GM04504 (cell line): ENCODE measurements at regions not wholly inside any gene's neighbourhood (a gene's known extent, or its start where the extent isn't known, plus 50 kb on each side); places are given as distances from the start of the nearest gene placed in this dataset.
"Not testable (repeated sequence)": the region's sequence is repeated elsewhere in the genome, so short reads cannot be mapped to it uniquely, and the experiment has no call there.

Source experiments
- DNase-seq: peaks from one replicate; pipeline ENCODE4 v3.0.0-alpha.2; 2012; ENCODE audit warnings: low read depth

- no peak for DNase-seq
Observed at GRCh38 chr1:81525085-81525484, 275.6 kb upstream of the ADGRL2 start.

- DNase-seq: no peak
Observed at GRCh38 chr1:81519987-81520386, 280.7 kb upstream of the ADGRL2 start.

GRCh38 chr1:81517987-81518386, 282.7 kb upstream of the ADGRL2 start:
- no peak for DNase-seq

- no peak for DNase-seq
Observed at GRCh38 chr1:81513796-81514354, 286.9 kb upstream of the ADGRL2 start.

GRCh38 chr1:81512252-81513003, 288.3 kb upstream of the ADGRL2 start:
- no peak for DNase-seq

GRCh38 chr1:81511281-81511680, 289.5 kb upstream of the ADGRL2 start:
- no peak for DNase-seq

GRCh38 chr1:81510701-81511100, 290.0 kb upstream of the ADGRL2 start:
- DNase-seq: no peak

GRCh38 chr1:81509594-81509993, 291.1 kb upstream of the ADGRL2 start:
- no peak for DNase-seq

GRCh38 chr1:81506699-81507098, 294.0 kb upstream of the ADGRL2 start:
- no peak for DNase-seq

GRCh38 chr1:81505831-81506230, 294.9 kb upstream of the ADGRL2 start:
- DNase-seq: no peak

GRCh38 chr1:81504820-81505219, 295.9 kb upstream of the ADGRL2 start:
- not testable (repeated sequence) for DNase-seq

- DNase-seq: not testable (repeated sequence)
Observed at GRCh38 chr1:81502705-81503104, 298.0 kb upstream of the ADGRL2 start.

GRCh38 chr1:81501485-81501884, 299.2 kb upstream of the ADGRL2 start:
- DNase-seq: not testable (repeated sequence)

- no peak for DNase-seq
Observed at GRCh38 chr1:81499487-81499886, 301.2 kb upstream of the ADGRL2 start.

GRCh38 chr1:81498471-81499462, 302.0 kb upstream of the ADGRL2 start:
- DNase-seq: no peak

- DNase-seq: no peak
Observed at GRCh38 chr1:81496349-81496748, 304.4 kb upstream of the ADGRL2 start.

- DNase-seq: no peak
Observed at GRCh38 chr1:81493102-81493869, 307.4 kb upstream of the ADGRL2 start.

GRCh38 chr1:81492628-81493027, 308.1 kb upstream of the ADGRL2 start:
- no peak for DNase-seq

GRCh38 chr1:81490614-81491013, 310.1 kb upstream of the ADGRL2 start:
- no peak for DNase-seq

GRCh38 chr1:81489372-81489934, 311.3 kb upstream of the ADGRL2 start:
- no peak for DNase-seq

GRCh38 chr1:81484284-81484683, 316.4 kb upstream of the ADGRL2 start:
- DNase-seq: no peak

- DNase-seq: no peak
Observed at GRCh38 chr1:81478219-81478618, 322.5 kb upstream of the ADGRL2 start.
